SK-N-SH treated with all-trans-retinoic acid at 6 μM for 48 hours (cell line): ENCODE measurements at regions not wholly inside any gene's neighbourhood (a gene's known extent, or its start where the extent isn't known, plus 50 kb on each side); places are given as distances from the start of the nearest gene placed in this dataset.

Source experiments
- CSDC2 ChIP-seq: fragments of 250-450 bp; sonication (Bioruptor Pico); IDR thresholded peaks from 2 replicates; pipeline ENCODE4 v1.5.0; 2020; ENCODE audit warnings: mild to moderate bottlenecking, moderate library complexity
- OSR1 ChIP-seq: fragments of 250-450 bp; sonication (Bioruptor Pico); IDR thresholded peaks from 2 replicates; pipeline ENCODE4 v1.8.0; 2022; ENCODE audit warnings: moderate library complexity, mild to moderate bottlenecking, inconsistent platforms
- RARB ChIP-seq: fragments of 250-450 bp; sonication (Bioruptor Pico); IDR thresholded peaks from 2 replicates; pipeline ENCODE4 v1.8.0; 2021; ENCODE audit warnings: mild to moderate bottlenecking, moderate library complexity
- TCF4 ChIP-seq: fragments of 250-450 bp; sonication (Bioruptor Pico); IDR thresholded peaks from 2 replicates; pipeline ENCODE4 v1.8.0; 2021; ENCODE audit warnings: mild to moderate bottlenecking, moderate library complexity, borderline replicate concordance
- TOX ChIP-seq: fragments of 250-450 bp; sonication (Bioruptor Pico); IDR thresholded peaks from 2 replicates; pipeline ENCODE4 v1.8.0; 2021; ENCODE audit warnings: mild to moderate bottlenecking, moderate library complexity, borderline replicate concordance
- ZC3H10 ChIP-seq: fragments of 250-450 bp; sonication (Bioruptor Pico); IDR thresholded peaks from 2 replicates; pipeline ENCODE4 v1.5.1; 2021; ENCODE audit warnings: mild to moderate bottlenecking, moderate library complexity
- ZFP30 ChIP-seq: fragments of 450-650 bp; formaldehyde crosslinking; IDR thresholded peaks from 2 replicates; pipeline ENCODE4 v1.5.0; 2022; ENCODE audit warnings: mild to moderate bottlenecking, moderate library complexity
- ZNF70 ChIP-seq: fragments of 450-650 bp; formaldehyde crosslinking; IDR thresholded peaks from 2 replicates; pipeline ENCODE4 v1.5.0; 2020; ENCODE audit warnings: mild to moderate bottlenecking, moderate library complexity
- TF ChIP-seq, protein P1 (sequence below): fragments of 250-450 bp; sonication (Bioruptor Pico); IDR thresholded peaks from 2 replicates; pipeline ENCODE4 v1.5.1; 2021; ENCODE audit warnings: mild to moderate bottlenecking, moderate library complexity
- TF ChIP-seq, protein P2 (sequence below): fragments of 250-450 bp; sonication (Bioruptor Pico); IDR thresholded peaks from 2 replicates; pipeline ENCODE4 v1.8.0; 2020; ENCODE audit warnings: mild to moderate bottlenecking, moderate library complexity, borderline replicate concordance
- TF ChIP-seq, protein P3 (sequence below): fragments of 250-450 bp; sonication (Bioruptor Pico); IDR thresholded peaks from 2 replicates; pipeline ENCODE4 v1.5.0; 2020; ENCODE audit warnings: mild to moderate bottlenecking, moderate library complexity

DNA sequence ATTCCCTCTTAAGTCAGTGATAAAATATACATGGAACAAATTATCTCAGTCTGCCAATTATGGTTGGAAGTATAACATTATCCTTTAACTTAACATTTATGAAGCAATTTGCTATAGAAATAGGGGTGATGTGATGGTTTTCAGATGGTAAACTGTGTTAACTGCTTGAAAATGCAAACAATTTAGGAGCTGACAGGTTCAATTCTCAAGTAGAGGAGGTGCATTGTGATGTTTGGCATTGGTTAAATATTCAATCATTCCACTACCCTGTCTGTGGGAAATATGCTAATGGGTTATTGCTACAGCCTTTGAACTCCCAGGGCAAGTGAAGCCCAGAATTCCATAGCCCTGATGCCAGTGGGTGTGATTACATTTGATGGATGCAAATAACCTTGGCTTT is 243.4 kb upstream of the GK2 start:
- TF ChIP-seq, protein P1, sequence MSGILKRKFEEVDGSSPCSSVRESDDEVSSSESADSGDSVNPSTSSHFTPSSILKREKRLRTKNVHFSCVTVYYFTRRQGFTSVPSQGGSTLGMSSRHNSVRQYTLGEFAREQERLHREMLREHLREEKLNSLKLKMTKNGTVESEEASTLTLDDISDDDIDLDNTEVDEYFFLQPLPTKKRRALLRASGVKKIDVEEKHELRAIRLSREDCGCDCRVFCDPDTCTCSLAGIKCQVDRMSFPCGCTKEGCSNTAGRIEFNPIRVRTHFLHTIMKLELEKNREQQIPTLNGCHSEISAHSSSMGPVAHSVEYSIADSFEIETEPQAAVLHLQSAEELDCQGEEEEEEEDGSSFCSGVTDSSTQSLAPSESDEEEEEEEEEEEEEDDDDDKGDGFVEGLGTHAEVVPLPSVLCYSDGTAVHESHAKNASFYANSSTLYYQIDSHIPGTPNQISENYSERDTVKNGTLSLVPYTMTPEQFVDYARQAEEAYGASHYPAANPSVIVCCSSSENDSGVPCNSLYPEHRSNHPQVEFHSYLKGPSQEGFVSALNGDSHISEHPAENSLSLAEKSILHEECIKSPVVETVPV (CRISPR knock-in tag) = no peak
- TF ChIP-seq, protein P2, sequence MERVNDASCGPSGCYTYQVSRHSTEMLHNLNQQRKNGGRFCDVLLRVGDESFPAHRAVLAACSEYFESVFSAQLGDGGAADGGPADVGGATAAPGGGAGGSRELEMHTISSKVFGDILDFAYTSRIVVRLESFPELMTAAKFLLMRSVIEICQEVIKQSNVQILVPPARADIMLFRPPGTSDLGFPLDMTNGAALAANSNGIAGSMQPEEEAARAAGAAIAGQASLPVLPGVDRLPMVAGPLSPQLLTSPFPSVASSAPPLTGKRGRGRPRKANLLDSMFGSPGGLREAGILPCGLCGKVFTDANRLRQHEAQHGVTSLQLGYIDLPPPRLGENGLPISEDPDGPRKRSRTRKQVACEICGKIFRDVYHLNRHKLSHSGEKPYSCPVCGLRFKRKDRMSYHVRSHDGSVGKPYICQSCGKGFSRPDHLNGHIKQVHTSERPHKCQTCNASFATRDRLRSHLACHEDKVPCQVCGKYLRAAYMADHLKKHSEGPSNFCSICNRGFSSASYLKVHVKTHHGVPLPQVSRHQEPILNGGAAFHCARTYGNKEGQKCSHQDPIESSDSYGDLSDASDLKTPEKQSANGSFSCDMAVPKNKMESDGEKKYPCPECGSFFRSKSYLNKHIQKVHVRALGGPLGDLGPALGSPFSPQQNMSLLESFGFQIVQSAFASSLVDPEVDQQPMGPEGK (CRISPR knock-in tag) = no peak
- TF ChIP-seq OSR1 (CRISPR knock-in tag) = no peak
- no peak for TF ChIP-seq RARB (CRISPR knock-in tag)
- no peak for TF ChIP-seq CSDC2 (CRISPR knock-in tag)
- TF ChIP-seq, protein P3, sequence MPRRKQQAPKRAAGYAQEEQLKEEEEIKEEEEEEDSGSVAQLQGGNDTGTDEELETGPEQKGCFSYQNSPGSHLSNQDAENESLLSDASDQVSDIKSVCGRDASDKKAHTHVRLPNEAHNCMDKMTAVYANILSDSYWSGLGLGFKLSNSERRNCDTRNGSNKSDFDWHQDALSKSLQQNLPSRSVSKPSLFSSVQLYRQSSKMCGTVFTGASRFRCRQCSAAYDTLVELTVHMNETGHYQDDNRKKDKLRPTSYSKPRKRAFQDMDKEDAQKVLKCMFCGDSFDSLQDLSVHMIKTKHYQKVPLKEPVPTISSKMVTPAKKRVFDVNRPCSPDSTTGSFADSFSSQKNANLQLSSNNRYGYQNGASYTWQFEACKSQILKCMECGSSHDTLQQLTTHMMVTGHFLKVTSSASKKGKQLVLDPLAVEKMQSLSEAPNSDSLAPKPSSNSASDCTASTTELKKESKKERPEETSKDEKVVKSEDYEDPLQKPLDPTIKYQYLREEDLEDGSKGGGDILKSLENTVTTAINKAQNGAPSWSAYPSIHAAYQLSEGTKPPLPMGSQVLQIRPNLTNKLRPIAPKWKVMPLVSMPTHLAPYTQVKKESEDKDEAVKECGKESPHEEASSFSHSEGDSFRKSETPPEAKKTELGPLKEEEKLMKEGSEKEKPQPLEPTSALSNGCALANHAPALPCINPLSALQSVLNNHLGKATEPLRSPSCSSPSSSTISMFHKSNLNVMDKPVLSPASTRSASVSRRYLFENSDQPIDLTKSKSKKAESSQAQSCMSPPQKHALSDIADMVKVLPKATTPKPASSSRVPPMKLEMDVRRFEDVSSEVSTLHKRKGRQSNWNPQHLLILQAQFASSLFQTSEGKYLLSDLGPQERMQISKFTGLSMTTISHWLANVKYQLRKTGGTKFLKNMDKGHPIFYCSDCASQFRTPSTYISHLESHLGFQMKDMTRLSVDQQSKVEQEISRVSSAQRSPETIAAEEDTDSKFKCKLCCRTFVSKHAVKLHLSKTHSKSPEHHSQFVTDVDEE (CRISPR knock-in tag) = no peak
- no peak for TF ChIP-seq ZFP30 (CRISPR knock-in tag)
- no peak for TF ChIP-seq ZNF70
- no peak for TF ChIP-seq TOX (CRISPR knock-in tag)
- TF ChIP-seq ZC3H10 (CRISPR knock-in tag) = no peak
- no peak for TF ChIP-seq TCF4
